CD4-positive, alpha-beta memory T cell (primary cell): ENCODE measurements at regions not wholly inside any gene's neighbourhood (a gene's known extent, or its start where the extent isn't known, plus 50 kb on each side); places are given as distances from the start of the nearest gene placed in this dataset.

Source experiments
- CTCF ChIA-PET: fragments of 350-600 bp; sonication (Branson Sonifier 250); formaldehyde crosslinking; loops from one replicate; lab custom pipeline; 2021; ENCODE audit warnings: inconsistent platforms; ENCODE audit not compliant: partially characterized antibody; lab: Charles Lee
- POLR2A ChIA-PET: fragments of 350-600 bp; sonication (Branson Sonifier 250); formaldehyde crosslinking; loops from one replicate; lab custom pipeline; 2021; ENCODE audit not compliant: partially characterized antibody; lab: Charles Lee
- DNase-seq, 5 donors: peaks; one replicate each; pipeline versions ENCODE4 v3.0.0 to v3.0.0-alpha.2; 2020 to 2022; ENCODE audit warnings: mixed read lengths in 1 of 5
- H3K27ac ChIP-seq: one replicate; pipeline ENCODE4 v1.7.0; 2013; ENCODE audit warnings: low read depth, low read length
- H3K27me3 ChIP-seq: 2 replicates; pipeline ENCODE4 v1.7.0; 2013; ENCODE audit warnings: mild to moderate bottlenecking, low read length, moderate library complexity; ENCODE audit not compliant: insufficient read depth
- H3K36me3 ChIP-seq: 2 replicates; pipeline ENCODE4 v1.7.0; 2013; ENCODE audit warnings: mild to moderate bottlenecking, low read length, moderate library complexity; ENCODE audit not compliant: insufficient read depth
- H3K4me1 ChIP-seq: 2 replicates; pipeline ENCODE4 v1.7.0; 2013; ENCODE audit warnings: mild to moderate bottlenecking, low read length, moderate library complexity; ENCODE audit not compliant: insufficient read depth
- H3K4me3 ChIP-seq, 2 donors: one replicate each; pipeline ENCODE4 v1.7.0; 2013; ENCODE audit warnings: low read length in 2 of 2, mild to moderate bottlenecking in 1 of 2
- H3K9me3 ChIP-seq, 2 donors: one replicate each; pipeline ENCODE4 v1.7.0; 2013; ENCODE audit warnings: low read length in 2 of 2, control low read depth in 1 of 2; ENCODE audit not compliant: control insufficient read depth in 1 of 2
- H3K27ac Mint-ChIP-seq, 7 donors: one replicate each; pipeline ENCODE4 v1.8.0; 2020 to 2021; ENCODE audit warnings: mixed read lengths in 7 of 7, mild to moderate bottlenecking in 6 of 7, inconsistent platforms in 3 of 7, moderate library complexity in 3 of 7
- H3K27me3 Mint-ChIP-seq, 2 donors: one replicate each; pipeline ENCODE4 v1.8.0; 2020 to 2021; ENCODE audit warnings: mixed read lengths in 2 of 2
- H3K36me3 Mint-ChIP-seq, 2 donors: one replicate each; pipeline ENCODE4 v1.8.0; 2020 to 2021; ENCODE audit warnings: mixed read lengths in 2 of 2, inconsistent platforms in 1 of 2, mild to moderate bottlenecking in 1 of 2
- H3K4me1 Mint-ChIP-seq, 4 donors: one replicate each; pipeline ENCODE4 v1.8.0; 2020 to 2021; ENCODE audit warnings: mixed read lengths in 4 of 4, mild to moderate bottlenecking in 1 of 4
- H3K4me3 Mint-ChIP-seq, 8 donors: one replicate each; pipeline ENCODE4 v1.8.0; 2020 to 2021; ENCODE audit warnings: mixed read lengths in 8 of 8, mild to moderate bottlenecking in 7 of 8, moderate library complexity in 6 of 8, inconsistent platforms in 3 of 8
- H3K9me3 Mint-ChIP-seq, 8 donors: one replicate each; pipeline ENCODE4 v1.8.0; 2020 to 2021; ENCODE audit warnings: mixed read lengths in 8 of 8, mild to moderate bottlenecking in 5 of 8, inconsistent platforms in 3 of 8, moderate library complexity in 1 of 8
- intact Hi-C: fragments of 100-400 bp; cut with micrococcal nuclease; formaldehyde crosslinking; loops from one replicate; pipeline ENCODE4 v1.15.1; 2023

- Histone ChIP-seq H3K9me3 (no peaks in the 10 kb centered on the region), H3K27me3 (no peaks in the 10 kb centered on the region), H3K27ac (no peak overlapping the region), H3K4me3 (no peak overlapping the region), H3K36me3 (no peaks in the 10 kb centered on the region), H3K4me1 (no peaks in the 10 kb centered on the region)
- Mint-ChIP-seq H3K4me1 (no peaks in the 10 kb centered on the region), H3K9me3 (peaks cover 3 to 28% (median 18%) of the 10 kb centered on the region in 8 donors), H3K27ac (no peak overlapping the region), H3K4me3 (no peak overlapping the region), H3K36me3 (peaks cover 0 to 3% of the 10 kb centered on the region in 2 donors), H3K27me3 (peaks cover 22 to 23% of the 10 kb centered on the region in 2 donors)
- no peak for DNase-seq
- intact Hi-C loops: no loop called here
- CTCF ChIA-PET: interaction anchor here (2.2 kb wide), 1 partner anchor 123 kb away, joined by 5 read pairs; no protein-coding TSS in a partner anchor
- POLR2A ChIA-PET: no interaction called here
Measured at GRCh38 chr5:73328640-73329039, 119.9 kb downstream of the FOXD1 start.

DNA sequence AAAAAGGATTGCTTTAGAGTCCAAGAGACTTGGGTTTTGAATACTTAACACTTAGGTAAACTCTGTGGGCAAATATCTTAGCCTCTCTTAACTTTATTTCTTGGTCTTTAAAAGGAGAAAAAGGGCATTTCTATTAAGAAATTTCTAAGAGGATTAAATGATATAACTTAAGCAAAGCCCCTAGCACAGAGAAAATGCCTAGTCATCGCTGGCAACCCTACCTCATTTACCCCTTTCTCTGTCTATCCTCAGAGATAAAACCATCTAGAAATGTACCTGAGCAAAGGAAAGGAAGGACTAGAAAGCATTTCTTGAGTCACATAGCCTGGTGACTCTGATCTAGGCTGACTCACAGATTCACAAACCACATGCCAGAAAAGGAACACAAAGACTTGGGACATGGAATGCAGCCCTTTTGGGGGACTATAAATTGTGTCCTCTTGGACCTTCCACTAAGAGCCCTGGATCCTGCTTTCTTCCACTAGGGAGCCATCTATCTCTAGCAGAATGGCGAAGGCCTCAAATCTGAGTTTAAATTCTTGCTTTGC is 120.6 kb downstream of the FOXD1 start:
- CTCF ChIA-PET: no interaction called here
- intact Hi-C loops: no loop called here
- H3K4me1 Mint-ChIP-seq: no peaks in the 10 kb centered on the region
- no peaks in the 10 kb centered on the region for H3K36me3 ChIP-seq
- peaks cover 23 to 25% of the 10 kb centered on the region in 2 donors for H3K27me3 Mint-ChIP-seq
- no peak overlapping the region for H3K4me3 ChIP-seq
- H3K4me3 Mint-ChIP-seq: no peak overlapping the region
- no peak for DNase-seq
- no peak overlapping the region for H3K27ac Mint-ChIP-seq
- H3K9me3 Mint-ChIP-seq: peaks cover 3 to 28% (median 18%) of the 10 kb centered on the region in 8 donors
- peaks cover 0 to 3% of the 10 kb centered on the region in 2 donors for H3K36me3 Mint-ChIP-seq
- no peak overlapping the region for H3K27ac ChIP-seq
- no peaks in the 10 kb centered on the region for H3K27me3 ChIP-seq
- H3K4me1 ChIP-seq: no peaks in the 10 kb centered on the region
- POLR2A ChIA-PET: no interaction called here
- no peaks in the 10 kb centered on the region for H3K9me3 ChIP-seq

DNA sequence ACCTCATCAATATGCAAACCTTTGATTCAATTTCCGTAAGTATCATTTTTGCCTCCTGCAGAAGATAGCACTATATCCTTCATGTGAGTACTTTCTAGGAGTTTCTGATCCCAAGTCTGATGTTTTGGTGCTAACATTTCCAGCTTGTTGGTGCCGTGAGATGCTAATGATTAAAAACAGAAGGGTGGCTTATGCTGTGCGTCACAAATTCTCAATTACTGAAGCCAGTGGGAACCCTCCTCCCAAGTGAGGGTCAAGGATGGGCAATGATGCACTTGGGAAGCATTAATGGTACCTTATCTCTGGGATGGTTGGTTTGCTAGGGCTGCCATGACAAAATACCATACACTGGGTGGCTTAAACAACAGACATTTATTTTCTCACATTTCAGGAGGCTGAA is 123.0 kb downstream of the FOXD1 start:
- H3K9me3 ChIP-seq: no peaks in the 10 kb centered on the region
- Mint-ChIP-seq H3K36me3 (no peaks in the 10 kb centered on the region), H3K4me3 (no peak overlapping the region), H3K27me3 (peaks cover 20 to 28% of the 10 kb centered on the region in 2 donors), H3K4me1 (no peaks in the 10 kb centered on the region), H3K9me3 (peaks cover 0 to 15% (median 2%) of the 10 kb centered on the region in 8 donors), H3K27ac (no peak overlapping the region)
- POLR2A ChIA-PET: no interaction called here
- H3K27ac ChIP-seq: no peak overlapping the region
- H3K36me3 ChIP-seq: no peaks in the 10 kb centered on the region
- H3K4me3 ChIP-seq: no peak overlapping the region
- H3K27me3 ChIP-seq: no peaks in the 10 kb centered on the region
- intact Hi-C loops: no loop called here
- no peak for DNase-seq
- CTCF ChIA-PET: no interaction called here
- no peaks in the 10 kb centered on the region for H3K4me1 ChIP-seq

DNA sequence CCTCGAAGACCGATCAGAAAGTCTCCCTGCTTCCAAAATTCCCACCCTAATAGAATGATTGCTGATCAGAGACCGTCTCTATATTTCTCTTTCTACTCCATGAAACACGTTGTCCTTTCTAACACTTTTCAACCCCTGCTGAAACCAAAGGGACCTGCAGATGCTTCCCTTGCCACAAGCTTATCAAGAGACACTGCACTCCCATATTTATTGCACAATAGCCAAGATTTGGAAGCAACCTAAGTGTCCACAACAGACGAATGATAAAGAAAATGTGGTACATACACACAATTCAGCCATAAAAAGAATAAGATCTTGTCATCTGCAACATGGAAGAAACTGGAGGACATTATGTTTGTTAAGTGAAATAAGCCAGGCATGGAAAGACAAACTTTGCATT is 125.1 kb downstream of the FOXD1 start:
- Histone ChIP-seq H3K4me1 (no peaks in the 10 kb centered on the region), H3K9me3 (no peaks in the 10 kb centered on the region), H3K36me3 (no peaks in the 10 kb centered on the region), H3K4me3 (no peak overlapping the region), H3K27me3 (no peaks in the 10 kb centered on the region), H3K27ac (no peak overlapping the region)
- H3K36me3 Mint-ChIP-seq: no peaks in the 10 kb centered on the region
- peaks cover 21 to 36% of the 10 kb centered on the region in 2 donors for H3K27me3 Mint-ChIP-seq
- no peak overlapping the region for H3K4me3 Mint-ChIP-seq
- peaks cover 0 to under 1% (median 0%) of the 10 kb centered on the region in 8 donors for H3K9me3 Mint-ChIP-seq
- intact Hi-C loops: no loop called here
- ChIA-PET POLR2A (no interaction called here), CTCF (no interaction called here)
- no peaks in the 10 kb centered on the region for H3K4me1 Mint-ChIP-seq
- no peak overlapping the region for H3K27ac Mint-ChIP-seq
- no peak for DNase-seq

DNA sequence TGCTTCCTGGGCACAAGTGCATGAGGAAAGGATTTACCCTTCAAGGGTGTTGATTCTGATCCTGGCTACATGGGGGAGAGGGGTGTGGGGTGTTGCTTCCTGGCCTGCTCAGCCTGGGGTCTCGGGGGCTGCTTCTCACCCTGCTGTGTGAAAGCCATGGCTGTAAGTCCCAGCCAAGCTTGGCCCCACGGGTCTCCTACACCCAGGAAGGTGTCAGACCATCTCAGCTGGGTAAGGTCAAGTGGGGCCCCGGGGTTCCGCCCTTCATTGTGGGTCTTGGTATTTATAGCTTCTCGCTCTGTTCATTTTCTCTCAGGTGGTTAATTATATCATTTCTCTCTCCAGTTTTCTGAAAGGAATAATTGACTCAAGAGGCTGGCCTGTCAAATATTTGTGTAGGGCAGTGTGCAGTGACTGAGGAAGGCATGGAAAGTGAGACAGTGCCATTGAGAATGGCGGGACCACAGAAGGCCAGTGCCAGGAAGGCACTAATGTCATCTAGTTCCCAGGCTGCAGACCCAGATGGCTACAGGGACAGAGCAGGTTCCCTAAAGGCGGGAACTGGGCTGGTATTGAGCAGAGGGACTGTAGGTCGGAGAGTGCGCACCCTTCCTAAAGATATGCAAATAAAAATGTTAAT is 126.0 kb downstream of the FOXD1 start:
- no peak overlapping the region for H3K27ac ChIP-seq
- DNase-seq: no peak
- Mint-ChIP-seq H3K4me1 (no peaks in the 10 kb centered on the region), H3K27me3 (peaks cover 26 to 41% of the 10 kb centered on the region in 2 donors), H3K36me3 (no peaks in the 10 kb centered on the region), H3K27ac (no peak overlapping the region), H3K9me3 (peaks cover 0 to 2% (median 0%) of the 10 kb centered on the region in 8 donors), H3K4me3 (no peak overlapping the region)
- no peaks in the 10 kb centered on the region for H3K36me3 ChIP-seq
- H3K27me3 ChIP-seq: peaks cover under 1% of the 10 kb centered on the region
- intact Hi-C loops: no loop called here
- H3K4me1 ChIP-seq: no peaks in the 10 kb centered on the region
- CTCF ChIA-PET: interaction anchor here (0.9 kb wide), 1 partner anchor 132 kb away, joined by 3 read pairs; no protein-coding TSS in a partner anchor
- H3K4me3 ChIP-seq: no peak overlapping the region
- POLR2A ChIA-PET: no interaction called here
- no peaks in the 10 kb centered on the region for H3K9me3 ChIP-seq

- no peak for DNase-seq
- no peak overlapping the region for H3K4me3 Mint-ChIP-seq
- Histone ChIP-seq H3K27ac (no peak overlapping the region), H3K4me3 (no peak overlapping the region), H3K27me3 (peaks cover 4% of the 10 kb centered on the region), H3K4me1 (no peaks in the 10 kb centered on the region), H3K36me3 (no peaks in the 10 kb centered on the region), H3K9me3 (no peaks in the 10 kb centered on the region)
- peaks cover 0 to 2% (median 0%) of the 10 kb centered on the region in 8 donors for H3K9me3 Mint-ChIP-seq
- ChIA-PET POLR2A (no interaction called here), CTCF (interaction anchor here (0.6 to 0.9 kb wide), 2 partner anchors 133 to 1747 kb away, joined by 3 read pairs; no protein-coding TSS in a partner anchor)
- intact Hi-C loops: no loop called here
- no peak overlapping the region for H3K27ac Mint-ChIP-seq
- peaks cover 28 to 44% of the 10 kb centered on the region in 2 donors for H3K27me3 Mint-ChIP-seq
- no peaks in the 10 kb centered on the region for H3K36me3 Mint-ChIP-seq
- H3K4me1 Mint-ChIP-seq: no peaks in the 10 kb centered on the region
Measured at GRCh38 chr5:73321757-73322436, 126.7 kb downstream of the FOXD1 start.

- intact Hi-C loops: no loop called here
Measured at GRCh38 chr5:73319036-73319435, 129.5 kb downstream of the FOXD1 start.

More at GRCh38 chr5:73319036-73319435, 129.5 kb downstream of the FOXD1 start:
- DNase-seq: no peak
- Histone ChIP-seq H3K9me3 (no peaks in the 10 kb centered on the region), H3K27me3 (peaks cover 21% of the 10 kb centered on the region), H3K27ac (no peak overlapping the region), H3K4me1 (no peaks in the 10 kb centered on the region), H3K36me3 (no peaks in the 10 kb centered on the region), H3K4me3 (no peak overlapping the region)
- Mint-ChIP-seq H3K9me3 (peaks cover 0 to 4% (median 0%) of the 10 kb centered on the region in 8 donors), H3K27me3 (peaks cover 40 to 57% of the 10 kb centered on the region in 2 donors), H3K4me1 (no peaks in the 10 kb centered on the region), H3K36me3 (no peaks in the 10 kb centered on the region), H3K27ac (no peak overlapping the region), H3K4me3 (no peak overlapping the region)
- ChIA-PET POLR2A (no interaction called here), CTCF (no interaction called here)
